LNCaP clone FGC (cell line): ENCODE measurements at regions not wholly inside any gene's neighbourhood (a gene's known extent, or its start where the extent isn't known, plus 50 kb on each side); places are given as distances from the start of the nearest gene placed in this dataset.

Experiments used
- DNase-seq: peaks from one replicate; pipeline ENCODE4 v3.0.0-alpha.2; 2011; ENCODE audit warnings: low read depth
- H3K4me3 ChIP-seq: 2 replicates; pipeline ENCODE4 v1.5.1; 2011; ENCODE audit warnings: mild to moderate bottlenecking, low read depth, low read length, control low read depth
- TF ChIP-seq, protein P1 (sequence below): IDR thresholded peaks from 2 replicates; pipeline ENCODE4 v1.5.1; 2012; ENCODE audit warnings: mild to moderate bottlenecking; ENCODE audit not compliant: control insufficient read depth, insufficient read depth; ENCODE audit errors: extremely low read depth

GRCh38 chrX:44096666-44097065, 123.5 kb upstream of the NDP start:
- TF ChIP-seq, protein P1, sequence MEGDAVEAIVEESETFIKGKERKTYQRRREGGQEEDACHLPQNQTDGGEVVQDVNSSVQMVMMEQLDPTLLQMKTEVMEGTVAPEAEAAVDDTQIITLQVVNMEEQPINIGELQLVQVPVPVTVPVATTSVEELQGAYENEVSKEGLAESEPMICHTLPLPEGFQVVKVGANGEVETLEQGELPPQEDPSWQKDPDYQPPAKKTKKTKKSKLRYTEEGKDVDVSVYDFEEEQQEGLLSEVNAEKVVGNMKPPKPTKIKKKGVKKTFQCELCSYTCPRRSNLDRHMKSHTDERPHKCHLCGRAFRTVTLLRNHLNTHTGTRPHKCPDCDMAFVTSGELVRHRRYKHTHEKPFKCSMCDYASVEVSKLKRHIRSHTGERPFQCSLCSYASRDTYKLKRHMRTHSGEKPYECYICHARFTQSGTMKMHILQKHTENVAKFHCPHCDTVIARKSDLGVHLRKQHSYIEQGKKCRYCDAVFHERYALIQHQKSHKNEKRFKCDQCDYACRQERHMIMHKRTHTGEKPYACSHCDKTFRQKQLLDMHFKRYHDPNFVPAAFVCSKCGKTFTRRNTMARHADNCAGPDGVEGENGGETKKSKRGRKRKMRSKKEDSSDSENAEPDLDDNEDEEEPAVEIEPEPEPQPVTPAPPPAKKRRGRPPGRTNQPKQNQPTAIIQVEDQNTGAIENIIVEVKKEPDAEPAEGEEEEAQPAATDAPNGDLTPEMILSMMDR, result no peak
- DNase-seq, result no peak
- no peak overlapping the region for H3K4me3 ChIP-seq

- TF ChIP-seq, protein P1, result no peak
- H3K4me3 ChIP-seq, result no peak overlapping the region
- DNase-seq, result no peak
These were observed 121.8 kb upstream of the NDP start for GRCh38 chrX:44094821-44095530.

DNA sequence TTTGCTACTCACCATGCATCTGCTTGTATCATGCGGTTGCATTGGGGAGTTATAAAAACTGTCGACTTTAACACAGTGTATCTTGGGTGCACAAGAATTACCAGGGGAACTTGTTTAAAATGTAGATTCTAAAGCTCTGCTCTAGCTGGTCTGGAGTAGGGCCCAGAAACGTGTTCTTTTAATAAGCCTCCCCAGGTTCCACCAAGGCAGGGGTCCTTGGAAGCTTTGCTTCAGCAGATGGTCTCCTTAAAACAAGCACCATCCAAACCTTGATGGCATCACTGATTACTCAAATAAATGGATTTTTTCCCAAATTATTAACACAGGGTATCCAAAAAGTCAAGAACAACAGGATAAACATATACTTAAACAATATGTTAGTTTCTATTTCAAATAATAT, 120.2 kb upstream of the NDP start:
- TF ChIP-seq, protein P1, result no peak
- DNase-seq, result no peak
- H3K4me3 ChIP-seq, result no peak overlapping the region

GRCh38 chrX:44092778-44093177, 119.6 kb upstream of the NDP start:
- DNase-seq, result no peak
- TF ChIP-seq, protein P1, result no peak
- H3K4me3 ChIP-seq, result no peak overlapping the region

GRCh38 chrX:44088510-44089144, 115.4 kb upstream of the NDP start:
- TF ChIP-seq, protein P1, result no peak
- no peak for DNase-seq

DNA sequence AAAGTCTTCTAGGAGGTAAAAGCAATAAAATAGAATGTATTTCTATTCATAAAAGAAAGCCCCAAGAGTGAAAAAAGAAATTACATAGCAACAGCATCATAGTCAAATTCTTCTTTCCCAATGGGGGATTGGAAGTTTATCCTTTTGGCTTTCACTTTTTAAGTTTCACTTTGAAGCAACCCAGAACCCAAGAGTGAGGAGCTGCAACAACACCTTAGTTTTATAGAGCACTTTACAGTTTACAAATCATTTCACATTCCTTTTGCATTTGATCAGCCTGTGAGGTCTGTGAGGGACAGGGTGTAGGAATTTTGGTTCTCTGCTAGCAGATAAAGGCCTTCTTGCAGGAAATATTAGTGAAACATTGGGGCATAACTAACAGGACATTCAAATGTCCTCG, 112.0 kb upstream of the NDP start:
- TF ChIP-seq, protein P1, result no peak
- no peak overlapping the region for H3K4me3 ChIP-seq
- no peak for DNase-seq

More at GRCh38 chrX:44088510-44089144, 115.4 kb upstream of the NDP start:
- H3K4me3 ChIP-seq, result no peak overlapping the region
